ENCODE measurements at regions not wholly inside any gene's neighbourhood (a gene's known extent, or its start where the extent isn't known, plus 50 kb on each side); places are given as distances from the start of the nearest gene placed in this dataset.

- Histone ChIP-seq H3K9me3 (ENCODE audit: low read length) (no peaks in the 10 kb centered on the region), H3K27me3 (ENCODE audit: insufficient read depth, low read depth, low read length) (no peaks in the 10 kb centered on the region), H3K36me3 (ENCODE audit: insufficient read depth, low read length) (no peaks in the 10 kb centered on the region), H2AFZ (ENCODE audit: low read depth, low read length) (no peak overlapping the region), H3K9me2 (ENCODE audit: insufficient read depth, low read length) (no peaks in the 10 kb centered on the region), H3K4me2 (ENCODE audit: low read length) (no peak overlapping the region), H3K9ac (ENCODE audit: low read length) (no peak overlapping the region), H3F3A (ENCODE audit: insufficient read depth, low read length, poor library complexity, severe bottlenecking) (no peaks in the 10 kb centered on the region), H4K20me1 (ENCODE audit: insufficient read depth) (no peaks in the 10 kb centered on the region), H3K27ac (ENCODE audit: low read length) (no peak overlapping the region), H3K79me2 (replicated peaks; ENCODE audit: insufficient read depth, low read length) (no peaks in the 10 kb centered on the region), H3K4me3 (ENCODE audit: low read length) (no peak overlapping the region)
- TF ChIP-seq RAD21 (conservative IDR thresholded peaks at IDR 0.05) (no peak), EP300 (conservative IDR thresholded peaks at IDR 0.05; ENCODE audit: poor library complexity, severe bottlenecking) (no peak), EZH2 (IDR thresholded peaks at IDR 0.05; ENCODE audit: borderline replicate concordance, insufficient read depth, low read length, poor library complexity, severe bottlenecking) (no peak), SMC3 (conservative IDR thresholded peaks at IDR 0.05; ENCODE audit: poor library complexity) (no peak), REST (IDR thresholded peaks at IDR 0.05; ENCODE audit: borderline replicate concordance) (no peak), TAF1 (IDR thresholded peaks at IDR 0.05; ENCODE audit: low read depth) (no peak), MXI1 (conservative IDR thresholded peaks at IDR 0.05; ENCODE audit: poor library complexity, severe bottlenecking) (no peak), CTCF (IDR thresholded peaks at IDR 0.05; ENCODE audit: poor library complexity, severe bottlenecking) (no peak), POLR2AphosphoS5 (IDR thresholded peaks at IDR 0.05) (no peak)
These were observed 369.5 kb upstream of the FAM241A start for GRCh38 chr4:111775556-111776297.

- Histone ChIP-seq H3F3A (ENCODE audit: insufficient read depth, low read length, poor library complexity, severe bottlenecking) (no peaks in the 10 kb centered on the region), H3K4me2 (ENCODE audit: low read length) (no peak overlapping the region), H3K79me2 (replicated peaks; ENCODE audit: insufficient read depth, low read length) (no peaks in the 10 kb centered on the region), H3K9me2 (ENCODE audit: insufficient read depth, low read length) (no peaks in the 10 kb centered on the region), H3K27ac (ENCODE audit: low read length) (no peak overlapping the region), H3K9me3 (ENCODE audit: low read length) (no peaks in the 10 kb centered on the region), H3K4me3 (ENCODE audit: low read length) (no peak overlapping the region), H3K9ac (ENCODE audit: low read length) (no peak overlapping the region), H3K27me3 (ENCODE audit: insufficient read depth, low read depth, low read length) (no peaks in the 10 kb centered on the region), H2AFZ (ENCODE audit: low read depth, low read length) (no peak overlapping the region), H4K20me1 (ENCODE audit: insufficient read depth) (no peaks in the 10 kb centered on the region), H3K36me3 (ENCODE audit: insufficient read depth, low read length) (no peaks in the 10 kb centered on the region)
- no peak for TF ChIP-seq POLR2AphosphoS5 (IDR thresholded peaks at IDR 0.05)
- TF ChIP-seq TAF1 (IDR thresholded peaks at IDR 0.05; ENCODE audit: low read depth): no peak
- TF ChIP-seq MXI1 (conservative IDR thresholded peaks at IDR 0.05; ENCODE audit: poor library complexity, severe bottlenecking): no peak
- TF ChIP-seq SMC3 (conservative IDR thresholded peaks at IDR 0.05; ENCODE audit: poor library complexity): no peak
- no peak for TF ChIP-seq EP300 (conservative IDR thresholded peaks at IDR 0.05; ENCODE audit: poor library complexity, severe bottlenecking)
- no peak for TF ChIP-seq RAD21 (conservative IDR thresholded peaks at IDR 0.05)
- no peak for TF ChIP-seq CTCF (IDR thresholded peaks at IDR 0.05; ENCODE audit: poor library complexity, severe bottlenecking)
- TF ChIP-seq REST (IDR thresholded peaks at IDR 0.05; ENCODE audit: borderline replicate concordance): no peak
- no peak for TF ChIP-seq EZH2 (IDR thresholded peaks at IDR 0.05; ENCODE audit: borderline replicate concordance, insufficient read depth, low read length, poor library complexity, severe bottlenecking)
These were observed 368.7 kb upstream of the FAM241A start for GRCh38 chr4:111776561-111776960.
